Umbilical cord (tissue), 1 donor: ENCODE measurements at regions not wholly inside any gene's neighbourhood (a gene's known extent, or its start where the extent isn't known, plus 50 kb on each side); places are given as distances from the start of the nearest gene placed in this dataset.
A peak's percentile ranks its signal among the peaks of the same experiment; 100 is the strongest.

Source experiments
- DNase-seq: peaks from one replicate; pipeline ENCODE4 v3.0.0-alpha.2; 2015; ENCODE audit warnings: low spot score

DNA sequence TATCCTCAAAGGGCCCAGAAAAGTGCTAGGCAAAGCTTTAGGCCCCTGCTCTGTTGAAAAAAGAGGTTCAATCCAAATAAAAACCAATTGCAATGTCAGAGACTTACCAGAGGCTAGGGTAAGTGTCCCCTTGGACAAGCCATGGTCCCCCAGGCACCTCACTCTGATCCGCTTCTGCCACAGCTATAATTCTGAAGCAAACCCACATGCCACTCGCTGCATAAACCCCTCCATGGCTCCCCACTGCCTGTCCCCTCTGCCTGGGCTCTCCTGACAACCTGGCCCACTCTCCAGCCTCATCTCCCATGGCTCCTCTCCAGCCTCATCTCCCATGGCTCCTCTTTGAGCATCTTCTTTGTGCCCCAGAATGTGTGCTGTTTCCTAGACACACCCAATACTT, 169.6 kb upstream of the TLE3 start:
- no peak for DNase-seq

DNA sequence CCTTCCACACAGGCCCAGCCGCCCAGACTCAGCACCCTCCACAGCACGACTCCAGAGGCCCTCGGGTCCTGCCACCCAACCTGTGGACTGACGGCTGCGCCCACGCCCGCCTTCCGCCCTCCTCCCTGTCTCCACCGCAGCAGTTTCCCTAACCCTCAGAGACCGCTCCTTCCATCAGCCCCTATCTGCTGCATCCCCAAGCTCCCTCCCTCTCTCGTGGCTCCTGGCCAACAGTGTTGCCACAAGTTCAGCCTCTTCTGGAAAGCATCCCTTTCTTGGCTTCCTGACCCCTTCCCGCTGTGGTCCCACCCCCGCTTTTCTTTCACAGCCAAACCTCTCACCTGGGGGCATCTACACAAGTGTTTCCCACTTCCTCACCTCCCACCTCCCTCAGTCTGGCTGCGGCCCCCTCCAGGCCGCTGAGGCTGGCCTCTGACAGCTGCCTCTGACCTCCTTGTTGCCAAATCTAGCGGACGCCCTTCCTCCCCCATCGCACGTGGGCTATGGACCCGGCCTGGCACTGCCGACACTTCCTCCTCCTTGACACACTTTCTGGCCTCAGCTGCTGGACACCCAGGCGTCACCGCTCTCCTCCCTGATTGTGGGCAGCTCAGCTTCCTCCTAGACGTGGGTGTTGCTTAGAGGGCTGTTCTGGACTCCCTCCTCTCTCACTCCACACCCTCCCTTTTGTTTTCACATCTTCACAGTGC, 168.8 kb upstream of the TLE3 start:
- DNase-seq, result peak; percentile 84

DNA sequence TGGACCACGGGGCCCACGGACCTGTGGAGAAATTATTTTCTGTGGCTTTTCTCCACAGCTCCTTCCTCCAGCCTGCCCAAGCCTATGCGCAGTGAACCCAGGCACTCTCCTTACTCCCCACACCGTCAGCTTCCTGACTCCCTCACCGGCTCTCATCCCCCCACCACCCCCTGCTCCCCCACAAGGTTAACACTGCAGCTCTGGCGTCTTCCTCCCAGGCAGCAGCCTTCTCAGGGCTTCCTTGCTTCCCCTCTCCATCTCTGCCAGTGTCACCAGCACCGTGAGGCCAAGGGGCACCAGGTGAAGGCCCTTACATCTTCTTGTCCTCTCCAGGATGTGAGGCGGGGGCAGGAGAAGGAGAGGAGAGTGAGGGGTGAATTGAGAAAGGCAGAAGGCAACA, 168.3 kb upstream of the TLE3 start:
- DNase-seq, result no peak

DNA sequence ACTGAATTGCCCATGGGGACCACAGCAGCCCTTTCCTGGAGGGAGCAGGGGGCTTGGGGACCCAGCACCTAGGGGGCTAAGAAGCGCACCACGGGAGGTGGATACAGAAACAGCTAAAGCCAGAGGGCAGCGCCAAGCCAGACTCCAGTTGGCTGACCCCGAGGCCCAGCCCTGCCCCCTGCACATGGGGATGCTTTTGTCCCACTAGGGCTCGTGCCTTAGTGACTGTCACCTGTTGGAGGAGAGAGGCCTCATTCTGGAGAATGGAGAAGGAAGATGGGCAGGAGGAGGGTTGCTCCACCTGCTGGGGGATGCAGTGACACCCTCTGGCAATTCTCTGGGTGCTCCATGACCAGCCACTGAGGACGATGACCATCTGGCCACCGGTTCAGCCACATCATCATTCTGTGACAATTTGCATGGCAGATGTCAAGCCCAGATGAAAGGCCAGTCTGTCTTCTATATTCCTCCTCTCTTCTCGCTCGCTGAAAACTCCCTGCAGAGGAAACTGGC, 167.8 kb upstream of the TLE3 start:
- no peak for DNase-seq

DNA sequence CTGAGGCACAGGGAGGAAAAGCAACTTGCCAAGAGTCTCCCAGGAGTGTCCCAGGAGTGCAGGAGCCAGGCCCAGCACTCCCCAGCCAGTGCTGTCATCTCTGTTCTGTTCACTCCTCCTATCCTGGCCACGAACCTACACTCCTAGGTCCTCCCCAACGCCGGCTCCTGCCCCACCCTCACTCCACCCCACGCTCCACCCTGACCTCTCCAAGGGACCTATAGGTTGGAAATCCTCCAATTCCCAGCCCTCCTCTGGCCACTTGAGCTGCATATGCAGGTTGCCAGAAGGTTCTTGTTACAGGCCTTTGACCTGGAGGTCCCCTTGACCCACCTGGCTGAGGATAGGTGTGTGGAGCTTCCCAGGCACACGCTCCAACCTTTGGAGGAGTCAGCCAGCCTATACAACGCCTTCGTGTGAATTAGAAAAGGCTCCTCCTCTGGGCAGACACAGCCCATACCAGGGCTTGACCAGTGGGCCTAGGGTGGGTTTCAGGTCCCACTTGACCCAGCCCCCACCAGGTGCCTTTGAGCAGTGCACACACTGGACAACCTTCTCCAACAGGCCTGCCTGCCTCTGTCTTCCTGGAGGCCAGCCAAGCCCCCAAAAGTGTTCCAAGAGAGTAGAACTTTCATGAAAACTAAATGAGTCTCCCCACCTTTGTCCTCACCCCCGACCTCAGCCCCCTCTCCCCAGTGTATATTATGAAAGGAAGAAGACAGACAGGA, 167.2 kb upstream of the TLE3 start:
- no peak for DNase-seq

DNA sequence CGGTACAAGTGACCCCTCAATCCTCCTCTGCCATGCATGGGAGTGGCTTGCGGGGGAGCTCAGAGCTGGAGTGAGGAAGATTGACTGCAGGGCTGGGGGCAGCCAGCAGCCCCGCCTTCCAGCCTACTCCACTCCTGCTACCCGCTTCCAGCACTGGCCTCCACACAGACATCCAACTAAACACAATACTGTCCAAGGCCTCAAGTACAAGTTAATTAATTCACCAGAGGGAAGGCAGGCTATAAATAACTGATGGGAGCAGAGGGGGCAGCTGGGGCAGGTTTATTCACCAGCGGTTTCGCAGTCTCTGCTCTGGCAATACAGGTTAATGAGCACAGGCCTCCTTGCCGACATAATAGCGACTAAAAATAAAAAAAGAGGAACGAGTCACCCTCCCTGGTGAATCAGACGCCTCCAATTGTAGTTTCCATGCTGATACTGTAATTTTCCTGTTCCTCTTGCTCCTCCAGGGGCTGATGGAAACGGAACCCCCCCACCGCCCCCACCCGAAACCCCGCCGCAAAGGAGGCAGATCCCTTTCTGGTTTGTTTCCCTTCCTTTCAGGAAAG, 166.4 kb upstream of the TLE3 start:
- peak; percentile 56 for DNase-seq

DNA sequence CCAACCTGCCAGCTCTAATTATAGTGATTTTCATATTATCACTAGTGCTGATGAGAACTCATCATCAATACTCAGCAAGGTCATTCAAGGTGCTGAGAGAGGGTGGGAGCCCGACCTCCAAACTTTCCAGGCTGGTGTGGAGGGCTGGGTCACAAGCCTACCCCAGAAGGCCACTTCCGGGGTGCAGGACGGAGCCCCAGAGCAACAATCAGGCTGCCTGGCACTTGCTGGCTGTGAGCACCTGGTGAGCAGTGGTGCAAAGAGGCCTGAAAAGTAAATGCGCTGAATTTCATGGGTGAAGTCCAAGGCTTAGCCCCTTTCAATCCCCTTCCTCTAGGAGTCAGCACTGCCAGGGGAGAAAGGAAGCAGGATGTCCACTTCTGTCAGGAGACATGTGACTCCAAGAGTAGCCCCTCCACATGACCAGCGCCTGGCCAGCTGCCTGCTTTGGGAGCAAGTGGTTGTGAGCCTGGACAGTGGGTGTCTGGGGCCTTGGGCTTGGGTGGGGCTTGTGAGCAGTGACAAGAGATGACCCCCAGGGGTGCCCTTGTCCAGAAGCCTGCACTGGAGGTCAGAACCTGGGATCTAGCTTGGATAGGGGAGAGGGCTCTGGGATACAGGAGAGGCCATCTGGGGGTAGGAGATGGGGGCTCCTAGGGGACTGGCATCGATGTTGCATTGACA, 165.0 kb upstream of the TLE3 start:
- DNase-seq, result no peak

DNA sequence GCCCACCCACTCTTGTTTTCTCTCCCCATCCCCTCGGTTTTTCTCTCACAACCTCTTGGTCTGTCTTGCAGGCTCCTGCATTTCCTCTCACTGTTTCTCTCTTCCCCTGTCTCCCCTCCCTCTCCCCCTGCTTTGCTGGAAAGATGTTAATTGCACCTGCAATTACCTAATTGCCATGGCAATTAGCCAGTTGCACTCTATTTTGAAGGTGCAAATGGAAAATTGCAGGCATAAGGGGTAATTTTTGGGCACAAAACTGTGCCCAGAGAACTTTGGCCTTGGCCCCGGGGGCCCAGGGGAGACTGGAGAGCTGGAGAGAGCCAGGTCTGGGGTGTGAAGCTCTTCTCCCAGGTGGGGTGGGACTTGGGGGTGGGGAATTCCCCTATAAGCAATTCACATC, 164.5 kb upstream of the TLE3 start:
- no peak for DNase-seq

DNA sequence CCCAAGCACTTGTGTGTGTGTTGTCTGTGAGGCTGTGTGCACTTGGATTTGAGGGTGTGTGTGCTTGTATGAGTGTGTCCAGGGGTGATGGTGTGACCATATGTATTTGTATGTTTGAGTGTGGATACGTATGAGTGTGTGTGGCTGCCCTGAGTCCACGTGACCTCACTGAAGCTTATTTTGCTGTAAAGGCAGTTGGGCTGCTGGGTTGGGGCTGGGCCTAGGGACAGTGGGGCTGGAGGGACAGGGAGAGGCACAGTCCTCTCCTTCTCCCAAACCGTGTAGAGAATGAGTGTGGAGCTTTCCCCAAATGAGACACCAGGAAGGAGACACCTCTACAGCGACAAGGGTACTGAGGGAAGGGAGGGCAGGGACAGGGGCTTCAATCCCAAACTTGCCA, 163.4 kb upstream of the TLE3 start:
- no peak for DNase-seq

DNA sequence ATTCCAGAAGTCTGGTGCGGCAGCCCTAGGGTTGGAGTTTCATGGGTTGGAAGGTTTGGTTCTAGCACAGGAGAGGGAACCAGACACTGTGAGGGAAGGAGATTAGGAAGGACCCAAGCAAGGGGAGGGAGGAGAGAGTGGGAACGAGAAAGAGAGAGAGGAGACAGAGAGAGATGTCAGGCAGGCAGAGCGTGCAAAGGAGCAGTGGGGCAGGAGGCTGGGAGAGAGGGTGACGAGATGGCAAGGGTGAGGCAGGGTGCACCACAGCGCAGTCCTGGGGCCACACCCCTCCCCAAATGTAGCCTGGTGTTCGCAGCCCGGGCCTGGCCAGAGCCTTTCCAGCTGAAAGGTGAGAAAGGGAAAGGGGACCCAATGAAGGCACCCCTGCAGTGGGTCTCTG, 162.9 kb upstream of the TLE3 start:
- DNase-seq, result no peak

DNA sequence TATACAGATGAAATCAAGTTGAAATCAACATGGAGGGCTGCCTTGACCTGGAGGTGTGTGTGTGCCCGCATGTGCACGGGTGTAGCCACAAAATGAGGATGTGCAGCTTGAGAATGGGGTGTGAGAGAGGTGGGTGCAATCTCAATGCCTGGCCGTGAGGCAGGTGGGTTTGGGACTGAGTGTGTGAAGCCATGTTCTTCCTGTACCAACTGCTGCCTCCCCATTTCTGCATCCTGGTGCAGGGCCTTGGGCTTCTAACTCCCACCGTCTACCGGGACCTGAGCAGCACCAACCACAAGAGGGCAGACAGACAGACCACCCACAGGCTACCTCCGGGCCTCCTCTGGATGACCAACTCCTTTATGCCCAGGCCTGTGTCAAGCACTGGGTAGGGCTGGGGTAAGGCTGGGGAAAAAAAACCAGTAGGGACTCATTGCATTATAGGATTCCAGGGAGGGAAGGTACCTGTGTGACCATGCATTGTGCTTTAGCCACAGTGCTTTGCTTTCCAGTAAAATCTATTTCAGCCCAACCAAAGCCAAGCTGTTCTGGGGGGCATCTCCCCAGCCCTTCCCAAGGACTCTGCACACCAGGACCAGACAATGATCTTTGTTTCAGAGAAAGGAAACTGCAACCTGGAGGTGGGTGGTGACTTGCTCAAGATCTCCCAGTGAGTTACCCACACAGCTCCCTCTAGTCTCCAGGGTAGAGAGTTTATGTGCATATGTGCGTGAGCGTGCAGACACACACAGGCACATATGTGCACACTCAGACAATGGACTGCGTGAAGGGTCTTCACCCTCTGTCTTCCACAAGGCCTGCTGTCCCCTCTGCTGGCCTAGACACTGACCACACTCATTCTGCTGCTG, 162.2 kb upstream of the TLE3 start:
- no peak for DNase-seq

DNA sequence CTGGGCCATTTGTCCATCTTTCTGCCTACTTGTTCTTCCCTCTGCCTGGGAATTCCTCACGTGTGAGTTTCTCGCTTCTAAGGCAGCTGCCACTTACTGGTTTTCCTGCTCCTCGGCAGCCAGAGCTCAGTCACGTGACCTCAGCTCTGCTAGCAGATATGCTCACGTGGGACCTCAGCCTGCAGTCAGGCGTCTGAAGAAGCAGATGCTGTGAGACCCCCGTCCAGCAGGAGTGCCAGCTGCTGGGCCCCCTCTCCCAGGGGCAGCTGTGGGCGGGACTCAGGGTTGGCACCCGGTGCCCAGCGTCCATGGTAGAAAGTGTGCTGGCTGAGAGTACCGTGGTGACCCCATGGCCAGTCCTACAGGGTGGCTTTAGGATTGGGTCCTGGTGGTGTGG, 161.3 kb upstream of the TLE3 start:
- DNase-seq, result peak; percentile 88

DNA sequence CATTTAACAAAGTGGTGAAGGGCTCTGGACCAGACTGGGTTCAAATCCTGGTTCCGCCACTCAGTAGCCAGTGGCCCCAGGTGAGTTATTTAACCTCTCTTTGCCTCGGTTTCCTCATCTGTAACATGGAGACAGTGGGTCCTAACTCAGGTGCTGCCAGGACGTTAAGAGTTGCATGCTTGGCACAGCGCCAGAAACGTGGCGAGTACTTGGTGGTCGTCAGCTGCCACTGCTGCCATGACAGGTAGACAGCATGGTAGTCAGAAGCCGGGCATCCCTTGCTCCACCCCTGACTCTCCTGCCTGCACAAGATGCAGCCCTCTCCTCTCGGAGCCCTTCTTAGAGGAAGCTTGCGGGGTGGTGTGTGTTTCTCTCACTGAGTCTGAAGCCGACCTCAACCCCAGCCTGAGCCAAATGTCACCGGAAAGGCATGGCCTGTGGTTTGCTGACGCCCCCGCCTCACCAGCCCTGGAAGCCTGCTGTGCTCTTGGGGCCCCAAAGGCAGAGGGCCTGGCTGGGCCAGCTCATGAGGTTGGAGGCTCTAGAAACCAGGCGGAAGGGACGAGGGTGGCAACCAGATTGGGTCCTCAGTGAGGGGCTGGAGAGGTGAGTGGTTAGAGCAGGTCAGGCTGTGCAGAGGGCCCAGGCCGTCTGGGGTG, 160.8 kb upstream of the TLE3 start:
- DNase-seq, result no peak

DNA sequence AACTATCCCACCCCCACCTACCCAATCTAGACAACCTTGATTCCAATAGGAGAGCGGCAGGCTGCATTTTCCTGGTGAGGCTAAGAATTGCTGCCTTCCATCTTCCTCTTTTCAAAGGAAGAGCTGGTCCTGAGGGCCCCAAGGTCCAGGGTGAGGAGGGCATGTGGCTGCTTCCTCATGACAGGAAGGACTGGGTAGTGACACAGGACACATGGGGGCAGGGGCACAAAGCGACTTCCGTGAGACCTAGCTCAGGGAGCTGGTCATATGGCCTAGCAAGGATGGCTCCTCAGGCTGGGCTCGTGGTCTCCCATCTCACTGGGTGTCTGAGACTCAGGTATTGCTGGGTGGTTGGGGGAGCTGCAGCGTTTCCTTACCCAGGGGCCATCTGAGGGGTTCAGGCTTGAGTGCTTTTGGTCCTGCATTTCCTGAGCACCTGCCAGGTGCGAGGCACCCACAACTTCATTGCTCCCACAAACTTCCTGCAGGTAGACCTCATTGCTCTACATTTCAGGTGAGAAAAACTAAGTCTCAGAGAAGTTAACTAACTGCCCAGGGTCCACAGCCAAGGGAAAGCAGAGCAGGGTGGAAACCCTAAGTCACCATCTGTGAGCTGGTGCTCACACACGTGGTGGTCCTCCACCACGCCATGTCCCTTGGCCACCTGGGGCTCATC, 160.0 kb upstream of the TLE3 start:
- DNase-seq, result no peak

DNA sequence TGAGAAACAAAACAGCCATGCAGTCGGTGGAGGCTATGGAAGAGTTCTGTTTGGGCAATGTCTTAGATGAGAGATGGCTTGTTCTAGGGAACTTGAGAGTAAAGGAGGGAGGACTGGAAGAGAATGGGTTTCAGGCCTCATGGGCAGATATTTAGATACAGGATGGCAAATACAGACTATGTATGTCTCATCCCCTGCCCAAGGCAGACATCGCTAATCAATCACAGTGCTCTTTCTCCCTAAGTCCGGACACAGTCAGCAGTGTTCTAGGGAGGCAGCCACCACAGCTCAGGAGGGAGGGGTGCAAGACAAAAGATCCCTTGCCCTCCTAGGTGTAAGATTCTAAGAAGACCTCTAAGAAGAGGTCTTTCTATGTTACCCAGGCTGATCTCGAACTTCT, 159.3 kb upstream of the TLE3 start:
- DNase-seq, result no peak

DNA sequence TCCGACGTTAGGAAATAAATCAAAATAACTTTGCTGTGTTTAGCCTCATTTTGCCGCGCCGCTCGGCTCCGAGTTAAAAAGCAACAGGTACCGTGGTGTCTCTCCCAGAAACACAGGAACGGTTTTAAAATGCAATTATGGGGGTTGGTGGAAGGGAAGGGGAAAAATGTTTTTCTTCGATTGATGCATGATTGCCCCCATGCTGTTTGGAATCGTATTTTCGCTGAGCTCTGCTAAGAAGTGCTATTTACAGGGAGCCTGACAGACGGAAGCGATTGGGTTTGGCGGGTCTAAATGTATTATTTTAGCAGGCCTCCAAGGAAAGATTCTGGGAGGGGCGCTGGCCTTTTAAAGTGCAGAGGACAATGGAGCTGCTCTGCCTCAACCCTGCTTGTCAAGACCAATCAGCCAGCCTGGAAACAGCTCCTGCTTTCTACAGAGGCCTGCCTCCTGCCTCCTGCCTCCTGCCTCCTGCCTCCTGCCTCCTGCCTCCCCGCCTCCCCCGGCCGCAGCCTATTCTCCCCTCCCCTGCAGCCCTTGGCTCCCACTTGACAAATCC, 156.7 kb upstream of the TLE3 start:
- DNase-seq, result no peak

DNA sequence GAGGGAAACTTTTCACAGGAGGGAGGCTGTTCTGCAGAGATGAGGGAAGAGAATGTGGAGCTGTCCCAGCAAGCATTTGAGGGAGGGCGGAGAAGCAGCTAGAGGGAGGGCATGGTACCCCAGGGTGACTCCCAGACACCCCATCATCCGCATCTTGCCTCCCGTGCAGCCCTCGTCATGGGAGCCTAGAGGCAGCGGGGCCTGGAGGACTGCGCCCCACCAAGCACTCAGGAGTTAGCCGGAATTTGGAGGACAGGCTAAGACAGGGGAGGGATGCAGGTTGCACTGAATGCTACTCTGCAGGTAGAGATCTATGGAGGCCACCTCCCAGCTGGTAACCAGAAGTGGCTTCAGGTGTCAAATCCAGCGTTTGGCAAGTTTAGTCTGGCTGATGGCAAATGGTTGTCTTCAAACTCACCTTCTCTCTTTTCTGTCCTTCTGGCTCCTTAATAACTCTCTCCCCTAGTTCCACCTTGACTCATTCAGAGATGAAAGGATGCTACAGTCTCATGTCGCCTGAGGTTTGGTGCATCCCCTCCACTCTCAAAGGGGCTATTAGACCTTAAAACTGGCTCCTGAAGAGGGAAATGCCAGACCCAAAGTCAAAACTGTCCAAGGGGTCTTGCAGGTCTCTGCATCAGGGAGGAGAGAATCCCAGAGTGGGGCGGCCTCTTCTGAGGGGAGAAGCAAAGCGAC, 155.9 kb upstream of the TLE3 start:
- no peak for DNase-seq

DNA sequence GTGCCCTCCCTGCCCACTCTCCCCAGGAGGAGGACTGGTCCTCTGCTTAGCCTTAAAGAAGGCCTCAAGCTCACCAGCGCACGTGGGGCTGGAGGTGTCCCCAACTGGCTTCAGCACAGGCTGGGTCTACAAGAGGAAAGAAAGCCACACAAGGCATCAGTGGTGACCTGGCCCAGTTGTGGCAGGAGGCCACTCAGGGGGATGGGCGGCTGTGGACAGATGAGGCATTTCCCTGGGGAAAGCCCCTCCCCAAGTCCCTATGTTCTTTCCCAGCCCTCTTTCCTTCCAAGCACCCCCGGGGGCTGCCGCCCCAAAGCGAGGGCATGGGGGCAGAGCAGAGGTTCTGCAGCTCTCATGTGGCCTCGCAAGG, 155.2 kb upstream of the TLE3 start:
- no peak for DNase-seq
